GM21390 (cell line): ENCODE measurements at regions not wholly inside any gene's neighbourhood (a gene's known extent, or its start where the extent isn't known, plus 50 kb on each side); places are given as distances from the start of the nearest gene placed in this dataset.
"Not testable (repeated sequence)": the region's sequence is repeated elsewhere in the genome, so short reads cannot be mapped to it uniquely, and the experiment has no call there.

Experiments
- ATAC-seq: cut with Tn5 transposase; IDR thresholded peaks from one replicate; pipeline ENCODE4 v1.9.1; 2021; ENCODE audit not compliant: unreplicated experiment

GRCh38 chr1:9441451-9442133 lies 97.7 kb upstream of the SLC25A33 start:
- no peak for ATAC-seq

GRCh38 chr1:9442278-9442846 lies 96.9 kb upstream of the SLC25A33 start:
- ATAC-seq = no peak

GRCh38 chr1:9442986-9443385 lies 96.3 kb upstream of the SLC25A33 start:
- ATAC-seq = no peak

GRCh38 chr1:9443913-9444445 lies 95.3 kb upstream of the SLC25A33 start:
- ATAC-seq = no peak

GRCh38 chr1:9444532-9444931 lies 94.7 kb upstream of the SLC25A33 start:
- no peak for ATAC-seq

- ATAC-seq = not testable (repeated sequence)
Observed at GRCh38 chr1:9445081-9445480, 94.2 kb upstream of the SLC25A33 start.

- ATAC-seq = no peak
Observed at GRCh38 chr1:9447215-9447960, 91.9 kb upstream of the SLC25A33 start.

- ATAC-seq = no peak
Observed at GRCh38 chr1:9448132-9449109, 90.8 kb upstream of the SLC25A33 start.

- no peak for ATAC-seq
Observed at GRCh38 chr1:9449110-9449627, 90.1 kb upstream of the SLC25A33 start.

- no peak for ATAC-seq
Observed at GRCh38 chr1:9449976-9450696, 89.1 kb upstream of the SLC25A33 start.

- no peak for ATAC-seq
Observed at GRCh38 chr1:9451081-9451480, 88.2 kb upstream of the SLC25A33 start.

GRCh38 chr1:9452516-9453140 lies 86.6 kb upstream of the SLC25A33 start:
- ATAC-seq = no peak

GRCh38 chr1:9453375-9453774 lies 85.9 kb upstream of the SLC25A33 start:
- no peak for ATAC-seq

- no peak for ATAC-seq
Observed at GRCh38 chr1:9453779-9454418, 85.4 kb upstream of the SLC25A33 start.

- no peak for ATAC-seq
Observed at GRCh38 chr1:9454494-9455066, 84.7 kb upstream of the SLC25A33 start.

GRCh38 chr1:9455487-9456234 lies 83.6 kb upstream of the SLC25A33 start:
- ATAC-seq = no peak

- no peak for ATAC-seq
Observed at GRCh38 chr1:9456833-9457232, 82.4 kb upstream of the SLC25A33 start.
